Gastroesophageal sphincter (tissue), 3 donors: ENCODE measurements at regions not wholly inside any gene's neighbourhood (a gene's known extent, or its start where the extent isn't known, plus 50 kb on each side); places are given as distances from the start of the nearest gene placed in this dataset.

Experiments
- EP300 ChIP-seq: sonication (generic); formaldehyde crosslinking; IDR thresholded peaks from one replicate; pipeline ENCODE4 v1.6.1; 2017; ENCODE audit warnings: antibody characterized with exemption, mild to moderate bottlenecking
- POLR2A ChIP-seq, 2 donors: fragments of 450-650 bp; IDR thresholded peaks; one replicate each; pipeline ENCODE4 v1.6.1; 2017; ENCODE audit warnings: antibody characterized with exemption in 2 of 2, mild to moderate bottlenecking in 2 of 2, moderate library complexity in 1 of 2
- POLR2AphosphoS5 ChIP-seq: sonication (generic); formaldehyde crosslinking; IDR thresholded peaks from one replicate; pipeline ENCODE4 v1.6.1; 2017; ENCODE audit warnings: antibody characterized with exemption
- TF ChIP-seq, protein P1 (sequence below), 4 experiments: fragments of 200-600 bp in 2 of 4; fragments of 450-650 bp in 2 of 4; sonication (generic) in 1 of 4; IDR thresholded peaks; one replicate each; pipeline ENCODE4 v1.5.1; 2017 to 2019; ENCODE audit warnings: antibody characterized with exemption in 4 of 4, mild to moderate bottlenecking in 2 of 4, moderate library complexity in 2 of 4

DNA sequence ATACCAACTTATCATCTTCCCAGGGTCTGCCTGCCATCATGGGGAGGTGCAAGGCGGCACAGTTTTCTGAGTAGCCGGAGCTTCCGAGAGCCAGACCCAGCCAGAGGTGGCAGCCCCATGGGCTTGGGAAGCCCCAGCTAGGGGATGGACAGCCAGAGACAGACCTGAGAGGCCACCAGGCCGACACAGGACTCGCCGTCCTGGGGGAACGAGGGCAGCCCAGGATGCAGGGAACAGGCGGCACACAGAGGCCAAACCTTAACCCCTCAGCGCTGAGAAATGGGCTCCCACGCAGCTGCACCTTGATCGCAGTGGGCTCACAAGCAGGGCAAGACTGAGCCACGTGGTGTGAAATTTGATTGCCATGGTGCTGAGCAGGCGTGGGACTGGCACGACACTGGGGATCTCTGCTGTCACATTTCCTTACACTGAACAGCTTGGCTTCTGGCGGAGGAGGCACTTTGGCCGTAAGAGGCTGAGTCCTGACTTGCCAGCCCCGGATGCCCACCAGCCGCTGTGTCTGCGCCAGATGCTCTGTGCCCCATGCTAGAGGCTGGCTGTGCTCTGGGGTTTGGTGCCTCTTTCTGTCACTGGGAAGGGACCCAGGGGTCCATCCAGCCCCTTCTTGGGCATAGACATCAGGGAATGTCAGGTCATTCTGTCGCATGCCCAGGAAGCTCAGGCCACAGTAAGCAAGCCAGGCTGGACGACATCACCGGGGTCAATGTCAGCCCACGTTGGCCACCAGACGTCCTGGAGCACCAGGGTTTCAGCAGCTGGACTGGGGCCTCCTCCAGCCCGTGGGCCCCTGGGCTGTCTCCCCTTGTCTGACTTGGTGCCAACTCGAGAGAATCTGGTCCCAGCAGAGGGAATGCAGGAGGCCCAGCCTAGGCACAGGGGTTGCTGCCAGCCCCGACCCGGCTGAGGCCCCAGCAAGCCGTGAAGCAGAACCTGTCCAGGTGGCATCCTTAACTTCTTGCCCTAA lies 312.1 kb upstream of the MYT1L start:
- TF ChIP-seq, protein P1, sequence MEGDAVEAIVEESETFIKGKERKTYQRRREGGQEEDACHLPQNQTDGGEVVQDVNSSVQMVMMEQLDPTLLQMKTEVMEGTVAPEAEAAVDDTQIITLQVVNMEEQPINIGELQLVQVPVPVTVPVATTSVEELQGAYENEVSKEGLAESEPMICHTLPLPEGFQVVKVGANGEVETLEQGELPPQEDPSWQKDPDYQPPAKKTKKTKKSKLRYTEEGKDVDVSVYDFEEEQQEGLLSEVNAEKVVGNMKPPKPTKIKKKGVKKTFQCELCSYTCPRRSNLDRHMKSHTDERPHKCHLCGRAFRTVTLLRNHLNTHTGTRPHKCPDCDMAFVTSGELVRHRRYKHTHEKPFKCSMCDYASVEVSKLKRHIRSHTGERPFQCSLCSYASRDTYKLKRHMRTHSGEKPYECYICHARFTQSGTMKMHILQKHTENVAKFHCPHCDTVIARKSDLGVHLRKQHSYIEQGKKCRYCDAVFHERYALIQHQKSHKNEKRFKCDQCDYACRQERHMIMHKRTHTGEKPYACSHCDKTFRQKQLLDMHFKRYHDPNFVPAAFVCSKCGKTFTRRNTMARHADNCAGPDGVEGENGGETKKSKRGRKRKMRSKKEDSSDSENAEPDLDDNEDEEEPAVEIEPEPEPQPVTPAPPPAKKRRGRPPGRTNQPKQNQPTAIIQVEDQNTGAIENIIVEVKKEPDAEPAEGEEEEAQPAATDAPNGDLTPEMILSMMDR (IDR thresholded peaks at IDR 0.05): no peak
- TF ChIP-seq POLR2A (IDR thresholded peaks at IDR 0.05) (no peak), EP300 (no peak), POLR2AphosphoS5 (no peak)
